ENCODE measurements at regions not wholly inside any gene's neighbourhood (a gene's known extent, or its start where the extent isn't known, plus 50 kb on each side); places are given as distances from the start of the nearest gene placed in this dataset.
A peak's percentile ranks its signal among the peaks of the same experiment; 100 is the strongest.

GRCh38 chr1:30307182-30307581 lies 416.2 kb downstream of the MATN1 start:
- 95 to 100% methylated on average over 5 of the region's 5 CpGs for WGBS, 2 experiments (ENCODE audit: insufficient coverage in 1 of 2, insufficient read length in 1 of 2)
- H3K9ac ChIP-seq (ENCODE audit: extremely low read depth, low read length, poor library complexity, severe bottlenecking) = no peak overlapping the region
- Mint-ChIP-seq H3K27me3 (ENCODE audit: insufficient read depth) (no peaks in the 10 kb centered on the region), H3K36me3 (ENCODE audit: low read depth) (peaks cover 61% of the 10 kb centered on the region), H3K9me3 (peaks cover 14% of the 10 kb centered on the region), H3K27ac (no peak overlapping the region), H3K4me3 (no peak overlapping the region), H3K4me1 (peaks cover 16% of the 10 kb centered on the region)
- H3K4me3 ChIP-seq (ENCODE audit: low read length) = no peak overlapping the region
- H3K27ac ChIP-seq (ENCODE audit: low read depth, low read length) = no peak overlapping the region
- H3K9me3 ChIP-seq (ENCODE audit: control insufficient read depth, low read length) = peaks cover 28% of the 10 kb centered on the region
- no peaks in the 10 kb centered on the region for H3K27me3 ChIP-seq (ENCODE audit: control insufficient read depth, insufficient read depth, low read length, poor library complexity, severe bottlenecking)
- no peak for TF ChIP-seq CTCF (conservative IDR thresholded peaks at IDR 0.05)
- peaks cover 23% of the 10 kb centered on the region for H3K36me3 ChIP-seq (ENCODE audit: control insufficient read depth, insufficient read depth, low read length)
- no peak for DNase-seq
- peaks cover under 1% of the 10 kb centered on the region for H3K4me1 ChIP-seq (ENCODE audit: control insufficient read depth, insufficient read depth, low read length)

GRCh38 chr1:30305519-30305918 lies 417.9 kb downstream of the MATN1 start:
- H3K9me3 Mint-ChIP-seq = peaks cover 16% of the 10 kb centered on the region
- no peaks in the 10 kb centered on the region for H3K27me3 Mint-ChIP-seq (ENCODE audit: insufficient read depth)
- DNase-seq = no peak

GRCh38 chr1:30305061-30305460 lies 418.3 kb downstream of the MATN1 start:
- Histone ChIP-seq H3K4me3 (ENCODE audit: low read length) (peak overlapping the region; percentile 2), H3K9ac (ENCODE audit: extremely low read depth, low read length, poor library complexity, severe bottlenecking) (no peak overlapping the region), H3K36me3 (ENCODE audit: control insufficient read depth, insufficient read depth, low read length) (peaks cover 23% of the 10 kb centered on the region), H3K4me1 (ENCODE audit: control insufficient read depth, insufficient read depth, low read length) (peaks cover 4% of the 10 kb centered on the region), H3K27me3 (ENCODE audit: control insufficient read depth, insufficient read depth, low read length, poor library complexity, severe bottlenecking) (no peaks in the 10 kb centered on the region), H3K27ac (ENCODE audit: low read depth, low read length) (no peak overlapping the region), H3K9me3 (ENCODE audit: control insufficient read depth, low read length) (peaks cover 31% of the 10 kb centered on the region)
- DNase-seq = no peak
- TF ChIP-seq CTCF (conservative IDR thresholded peaks at IDR 0.05) = no peak
- Mint-ChIP-seq H3K36me3 (ENCODE audit: low read depth) (peaks cover 61% of the 10 kb centered on the region), H3K4me1 (peaks cover 25% of the 10 kb centered on the region), H3K4me3 (no peak overlapping the region), H3K27me3 (ENCODE audit: insufficient read depth) (no peaks in the 10 kb centered on the region), H3K9me3 (peaks cover 20% of the 10 kb centered on the region), H3K27ac (no peak overlapping the region)
- 66 to 70% methylated on average over 4 of the region's 4 CpGs for WGBS, 2 experiments (ENCODE audit: insufficient coverage in 1 of 2, insufficient read length in 1 of 2)

More at GRCh38 chr1:30305519-30305918, 417.9 kb downstream of the MATN1 start:
- Mint-ChIP-seq H3K36me3 (ENCODE audit: low read depth) (peaks cover 61% of the 10 kb centered on the region), H3K27ac (no peak overlapping the region), H3K4me3 (no peak overlapping the region), H3K4me1 (peaks cover 21% of the 10 kb centered on the region)
- H3K9ac ChIP-seq (ENCODE audit: extremely low read depth, low read length, poor library complexity, severe bottlenecking) = no peak overlapping the region
- H3K27me3 ChIP-seq (ENCODE audit: control insufficient read depth, insufficient read depth, low read length, poor library complexity, severe bottlenecking) = no peaks in the 10 kb centered on the region
- H3K4me1 ChIP-seq (ENCODE audit: control insufficient read depth, insufficient read depth, low read length) = peaks cover 4% of the 10 kb centered on the region
- peaks cover 28% of the 10 kb centered on the region for H3K9me3 ChIP-seq (ENCODE audit: control insufficient read depth, low read length)
- TF ChIP-seq CTCF (conservative IDR thresholded peaks at IDR 0.05) = no peak
- WGBS, 2 experiments (ENCODE audit: insufficient coverage in 1 of 2, insufficient read length in 1 of 2) = 80 to 83% methylated on average over 1 to 3 of the region's 3 CpGs
- H3K27ac ChIP-seq (ENCODE audit: low read depth, low read length) = no peak overlapping the region
- peak overlapping the region; percentile 2 for H3K4me3 ChIP-seq (ENCODE audit: low read length)
- peaks cover 23% of the 10 kb centered on the region for H3K36me3 ChIP-seq (ENCODE audit: control insufficient read depth, insufficient read depth, low read length)

Measured in endodermal cell (in vitro differentiated cells).